ENCODE measurements at regions not wholly inside any gene's neighbourhood (a gene's known extent, or its start where the extent isn't known, plus 50 kb on each side); places are given as distances from the start of the nearest gene placed in this dataset.

DNA sequence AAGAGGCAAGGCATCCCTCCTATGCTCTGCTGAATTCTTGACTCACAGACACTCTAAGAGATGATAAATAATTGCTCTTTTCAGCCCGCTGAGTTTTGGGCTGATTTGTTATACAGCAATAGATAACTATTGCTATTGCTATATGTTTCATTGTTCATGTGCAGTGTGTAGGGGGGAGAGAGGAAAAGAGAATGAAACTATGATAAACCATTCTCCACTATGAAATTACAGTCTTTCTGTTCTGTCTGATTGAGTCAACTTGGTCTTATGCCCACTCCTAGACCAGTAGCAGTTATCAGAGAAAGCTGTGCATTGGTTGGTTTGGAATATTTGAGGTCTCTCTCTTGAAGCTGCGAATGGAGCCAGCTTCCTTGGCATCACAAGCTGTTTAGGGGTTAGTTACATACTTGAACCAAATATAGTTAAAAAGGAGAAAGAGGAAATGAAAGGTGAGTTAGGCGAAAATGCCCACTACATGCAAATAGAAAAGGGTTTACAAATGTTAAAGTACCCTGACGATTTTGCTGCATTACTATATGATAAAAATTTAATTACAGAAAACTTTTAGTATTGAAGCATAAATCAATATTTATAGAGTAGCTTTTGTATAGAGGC is 136.3 kb upstream of the ACTBL2 start:
- DNase-seq (ENCODE audit: low spot score) = no peak

DNA sequence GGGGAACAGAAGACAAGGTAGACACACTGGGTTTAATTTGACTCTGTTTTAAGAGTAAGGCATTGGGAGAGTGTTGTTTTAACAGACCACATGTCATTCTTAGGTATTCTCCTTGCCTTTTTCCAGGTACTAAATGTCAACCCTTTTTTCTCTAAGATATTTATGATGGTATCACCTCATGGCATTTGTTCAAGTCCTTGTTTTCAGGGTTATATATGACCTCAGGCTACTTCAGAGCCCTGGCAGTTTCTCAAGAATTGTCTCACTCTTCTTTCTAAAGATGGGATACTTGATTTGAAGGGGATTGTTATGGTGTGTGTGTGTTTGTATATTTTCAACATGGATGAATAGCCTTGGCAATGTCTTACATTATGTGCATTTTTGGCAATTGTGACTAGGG is 131.1 kb upstream of the ACTBL2 start:
- no peak for DNase-seq (ENCODE audit: low spot score)

- DNase-seq (ENCODE audit: low spot score) = no peak
Measured at GRCh38 chr5:57611177-57611576, 128.6 kb upstream of the ACTBL2 start.

DNA sequence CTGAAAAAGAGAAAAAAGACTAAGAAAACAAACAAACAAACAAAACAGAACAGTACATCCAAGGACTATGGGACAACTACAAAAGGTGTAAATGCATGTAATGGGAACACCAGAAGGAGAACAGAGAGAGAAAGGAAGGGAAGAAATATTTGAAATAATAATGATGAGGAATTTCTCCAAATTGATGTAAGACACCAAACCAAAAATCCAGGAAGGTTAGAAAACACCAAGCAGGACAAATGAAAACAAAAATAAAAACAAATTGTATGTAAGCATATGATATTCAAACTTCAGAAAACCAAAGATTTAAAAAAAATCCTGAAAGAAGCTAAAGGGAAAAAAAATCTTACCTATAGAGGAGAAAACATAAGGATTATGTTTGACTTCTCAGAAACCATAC is 125.9 kb upstream of the ACTBL2 start:
- DNase-seq (ENCODE audit: low spot score) = no peak

- no peak for DNase-seq (ENCODE audit: low spot score)
Measured at GRCh38 chr5:57601996-57602395, 119.4 kb upstream of the ACTBL2 start.

- DNase-seq (ENCODE audit: low spot score) = no peak
Measured at GRCh38 chr5:57600321-57600720, 117.7 kb upstream of the ACTBL2 start.

GRCh38 chr5:57598756-57599155 is 116.1 kb upstream of the ACTBL2 start:
- DNase-seq (ENCODE audit: low spot score) = no peak

GRCh38 chr5:57598097-57598496 is 115.5 kb upstream of the ACTBL2 start:
- DNase-seq (ENCODE audit: low spot score) = no peak

GRCh38 chr5:57595523-57595991 is 112.9 kb upstream of the ACTBL2 start:
- no peak for DNase-seq (ENCODE audit: low spot score)

- DNase-seq (ENCODE audit: low spot score) = no peak
Measured at GRCh38 chr5:57594436-57594835, 111.8 kb upstream of the ACTBL2 start.

GRCh38 chr5:57592236-57592635 is 109.6 kb upstream of the ACTBL2 start:
- DNase-seq (ENCODE audit: low spot score) = no peak

- DNase-seq (ENCODE audit: low spot score) = no peak
Measured at GRCh38 chr5:57586649-57587048, 104.0 kb upstream of the ACTBL2 start.

DNA sequence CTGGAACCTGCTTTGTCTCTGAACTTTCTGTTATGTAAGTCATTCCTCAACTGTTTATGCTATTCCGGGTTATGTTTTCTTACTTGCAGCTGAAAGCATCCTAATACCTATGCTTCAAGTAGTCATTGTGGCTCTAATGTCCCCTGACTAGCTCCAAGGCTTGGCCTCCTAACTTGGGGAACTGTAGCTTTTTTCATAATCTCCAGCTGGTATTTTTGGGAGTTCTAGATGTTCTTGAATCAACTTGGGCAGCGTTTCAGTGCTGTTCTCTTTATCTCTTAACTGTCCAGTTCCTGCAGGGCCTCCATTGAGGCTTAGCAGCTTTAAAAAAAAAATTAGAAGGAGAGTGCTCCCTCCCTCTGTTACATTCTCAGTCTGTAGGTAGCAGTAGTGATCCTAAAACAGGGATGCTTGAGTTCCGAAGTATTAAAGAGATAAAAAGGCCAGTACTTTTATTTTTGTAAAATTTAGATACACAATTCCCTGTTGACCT is 100.0 kb upstream of the ACTBL2 start:
- DNase-seq (ENCODE audit: low spot score) = no peak

DNA sequence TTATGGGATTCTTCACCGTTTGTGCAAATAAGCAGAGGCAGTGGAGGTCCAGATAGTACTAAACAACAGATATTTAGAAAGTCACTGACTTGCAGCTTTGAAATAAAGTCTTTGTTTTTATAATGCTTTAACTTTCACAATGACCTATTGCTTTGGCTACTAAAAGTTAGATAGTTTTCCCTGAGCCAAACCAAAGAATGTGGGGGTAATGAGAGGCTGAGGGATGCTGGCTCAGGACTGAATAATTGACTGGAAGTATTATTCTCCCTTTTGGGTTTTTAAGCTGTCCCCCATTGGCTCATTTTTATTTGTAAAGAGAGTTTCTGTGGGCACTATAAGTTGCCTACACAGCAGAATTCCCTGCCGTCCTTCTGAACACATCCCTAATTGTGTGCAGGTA is 99.2 kb upstream of the ACTBL2 start:
- DNase-seq (ENCODE audit: low spot score) = no peak

GRCh38 chr5:57581222-57581621 is 98.6 kb upstream of the ACTBL2 start:
- no peak for DNase-seq (ENCODE audit: low spot score)

DNA sequence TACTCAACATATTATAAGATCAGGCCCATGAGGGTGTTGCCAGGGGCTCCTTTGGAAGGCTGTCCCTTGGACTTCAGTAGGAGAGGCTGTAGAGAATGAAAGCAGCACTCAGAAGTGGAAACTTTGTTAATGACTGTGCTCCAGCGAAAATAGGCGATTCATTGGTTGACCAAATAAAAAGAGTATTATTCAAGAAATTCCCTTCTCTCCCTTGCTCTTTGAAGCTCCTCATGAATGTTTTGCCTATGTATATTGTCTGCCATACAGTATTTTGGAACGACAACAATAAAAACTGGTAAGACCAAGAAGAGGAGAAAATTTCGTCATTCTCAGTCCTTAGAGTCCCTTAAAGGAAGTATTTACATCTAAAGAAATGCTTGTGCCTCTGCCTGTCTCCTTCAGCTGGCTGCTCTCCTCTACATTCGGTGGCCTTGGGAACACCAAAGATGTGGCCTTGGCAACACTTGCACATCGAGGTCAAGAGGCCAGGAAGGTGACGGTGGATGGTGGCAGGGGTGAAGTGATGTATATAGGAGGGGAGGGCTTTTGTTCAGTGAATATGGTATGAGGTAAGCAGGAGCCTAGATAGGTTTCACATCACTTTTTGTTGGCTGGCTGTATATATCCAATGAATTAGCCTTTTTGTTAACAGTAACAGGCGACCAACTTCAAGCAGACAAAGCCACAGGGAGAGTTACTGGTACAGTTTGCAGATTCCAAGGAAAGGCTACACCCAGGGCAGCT is 95.0 kb upstream of the ACTBL2 start:
- DNase-seq (ENCODE audit: low spot score) = no peak

DNA sequence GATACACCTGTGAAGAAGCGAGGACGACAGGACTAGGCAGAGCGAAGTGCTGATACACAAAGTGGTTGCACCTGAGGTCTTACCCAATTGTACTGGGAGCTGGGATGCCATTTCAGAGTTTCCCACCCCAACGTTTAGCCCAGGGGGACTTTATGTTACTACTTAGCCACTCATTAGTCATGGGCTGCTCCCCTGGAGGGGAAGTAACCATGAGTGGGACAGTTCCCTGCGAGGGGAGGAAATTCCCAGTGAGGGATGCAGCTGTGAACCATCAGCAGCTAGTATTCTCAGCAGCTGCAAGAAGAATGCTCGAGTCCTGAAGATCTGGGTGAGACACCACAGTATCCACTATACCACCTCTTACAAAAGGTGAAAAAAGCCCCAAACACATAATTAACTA is 93.7 kb upstream of the ACTBL2 start:
- no peak for DNase-seq (ENCODE audit: low spot score)

DNA sequence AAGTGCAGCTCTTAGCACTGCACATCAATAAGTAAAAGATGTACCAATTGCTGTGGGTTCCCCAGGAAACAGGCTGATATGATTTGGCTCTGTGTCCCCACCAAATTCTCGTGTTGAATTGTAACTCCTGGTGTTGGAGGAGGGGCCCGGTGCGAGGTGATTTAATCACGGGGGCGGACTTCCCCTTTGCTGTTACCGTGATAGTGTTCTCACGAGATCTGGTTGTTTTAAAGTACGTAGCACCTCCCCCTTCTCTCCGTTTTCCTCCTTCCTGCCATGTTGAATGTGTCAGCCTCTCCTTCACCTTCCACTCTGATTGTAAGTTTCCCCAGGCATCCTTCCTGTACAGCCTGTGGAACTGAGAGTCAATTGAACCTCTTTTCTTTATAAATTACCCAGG is 93.2 kb upstream of the ACTBL2 start:
- no peak for DNase-seq (ENCODE audit: low spot score)

GRCh38 chr5:57572461-57572860 is 89.8 kb upstream of the ACTBL2 start:
- DNase-seq (ENCODE audit: low spot score) = no peak

DNA sequence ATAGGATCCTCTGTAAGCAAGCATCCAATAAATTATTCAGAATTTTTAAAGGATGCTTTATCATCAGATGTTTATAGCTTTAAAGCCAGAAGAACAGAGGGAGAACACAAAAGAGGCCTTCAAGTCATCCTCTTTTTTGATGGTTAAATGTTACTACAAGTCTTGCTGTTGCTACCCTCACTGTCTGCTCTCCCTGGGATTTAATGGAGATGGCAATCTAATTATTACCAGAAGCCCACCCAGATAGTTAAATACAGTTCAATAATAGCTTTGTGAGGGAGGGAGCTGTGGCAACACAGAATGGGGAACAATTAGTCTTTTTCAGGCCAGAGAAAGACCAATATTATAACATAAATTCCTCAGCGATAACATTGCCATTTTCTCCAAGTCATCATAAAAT is 87.0 kb upstream of the ACTBL2 start:
- DNase-seq (ENCODE audit: low spot score) = no peak

DNA sequence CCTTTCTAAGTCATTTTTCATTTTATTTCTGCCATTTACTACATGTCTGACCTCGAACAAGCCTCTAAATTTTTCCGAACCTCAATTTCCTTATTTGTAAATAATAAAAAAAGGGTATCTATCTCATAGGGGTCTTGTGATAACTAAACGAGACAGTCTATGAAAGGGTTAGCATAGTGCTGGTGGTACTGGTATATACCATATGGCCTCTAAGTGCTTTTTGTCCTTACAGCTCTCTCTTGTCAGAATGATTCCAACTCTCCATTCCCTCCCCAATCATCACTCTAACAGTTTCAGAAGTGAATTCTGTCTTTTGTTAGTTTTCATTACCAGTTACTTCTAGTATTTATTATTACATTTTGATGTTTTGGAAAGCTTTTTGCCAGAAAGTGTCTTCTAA is 85.5 kb upstream of the ACTBL2 start:
- DNase-seq (ENCODE audit: low spot score) = no peak

GRCh38 chr5:57566914-57567313 is 84.3 kb upstream of the ACTBL2 start:
- DNase-seq (ENCODE audit: low spot score) = no peak

GRCh38 chr5:57561231-57561842 is 78.7 kb upstream of the ACTBL2 start:
- no peak for DNase-seq (ENCODE audit: low spot score)

Measured in cerebellar cortex (tissue), 1 donor.